ENCODE measurements at regions not wholly inside any gene's neighbourhood (a gene's known extent, or its start where the extent isn't known, plus 50 kb on each side); places are given as distances from the start of the nearest gene placed in this dataset.

DNA sequence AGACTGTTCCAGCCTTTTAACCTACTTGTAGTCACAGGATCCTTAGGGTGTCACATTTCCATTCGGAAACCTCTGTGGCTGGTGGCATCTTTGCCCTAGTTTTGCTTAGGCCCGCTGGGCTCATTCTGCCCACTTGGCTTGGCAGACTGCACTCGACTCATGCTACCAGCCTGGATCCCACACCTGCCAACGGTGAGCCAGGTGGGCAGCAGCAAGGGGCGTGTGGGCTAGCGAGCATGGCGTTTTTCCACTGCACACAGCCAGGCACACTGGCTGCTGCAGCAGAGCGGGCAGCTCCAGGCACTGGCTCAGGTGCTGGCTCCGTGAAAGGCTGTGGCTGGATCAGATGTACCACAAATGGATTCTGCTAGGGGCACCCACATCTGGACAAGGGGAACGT, 838.2 kb downstream of the SLITRK6 start:
- WGBS (ENCODE audit: insufficient coverage), result 94% methylated on average over 10 of the region's 10 CpGs
- peaks cover 0 to 7% (median 0%) of the 10 kb centered on the region in 3 donors for H3K9me3 ChIP-seq (ENCODE audit: control extremely low read depth in 1 of 3, control insufficient read depth in 2 of 3, insufficient read depth in 1 of 3, low read length in 2 of 3)
- no peak overlapping the region for H3K4me2 ChIP-seq (replicated peaks; ENCODE audit: low read depth, low read length, poor library complexity, severe bottlenecking)
- TF ChIP-seq EZH2 (IDR thresholded peaks at IDR 0.05; ENCODE audit: borderline replicate concordance, insufficient read depth, low read depth, low read length, poor library complexity, severe bottlenecking), result no peak
- TF ChIP-seq, protein P1, sequence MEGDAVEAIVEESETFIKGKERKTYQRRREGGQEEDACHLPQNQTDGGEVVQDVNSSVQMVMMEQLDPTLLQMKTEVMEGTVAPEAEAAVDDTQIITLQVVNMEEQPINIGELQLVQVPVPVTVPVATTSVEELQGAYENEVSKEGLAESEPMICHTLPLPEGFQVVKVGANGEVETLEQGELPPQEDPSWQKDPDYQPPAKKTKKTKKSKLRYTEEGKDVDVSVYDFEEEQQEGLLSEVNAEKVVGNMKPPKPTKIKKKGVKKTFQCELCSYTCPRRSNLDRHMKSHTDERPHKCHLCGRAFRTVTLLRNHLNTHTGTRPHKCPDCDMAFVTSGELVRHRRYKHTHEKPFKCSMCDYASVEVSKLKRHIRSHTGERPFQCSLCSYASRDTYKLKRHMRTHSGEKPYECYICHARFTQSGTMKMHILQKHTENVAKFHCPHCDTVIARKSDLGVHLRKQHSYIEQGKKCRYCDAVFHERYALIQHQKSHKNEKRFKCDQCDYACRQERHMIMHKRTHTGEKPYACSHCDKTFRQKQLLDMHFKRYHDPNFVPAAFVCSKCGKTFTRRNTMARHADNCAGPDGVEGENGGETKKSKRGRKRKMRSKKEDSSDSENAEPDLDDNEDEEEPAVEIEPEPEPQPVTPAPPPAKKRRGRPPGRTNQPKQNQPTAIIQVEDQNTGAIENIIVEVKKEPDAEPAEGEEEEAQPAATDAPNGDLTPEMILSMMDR (IDR thresholded peaks at IDR 0.05), result no peak
- Mint-ChIP-seq H3K4me3 (no peak overlapping the region), H3K4me1 (no peaks in the 10 kb centered on the region), H3K27me3 (no peaks in the 10 kb centered on the region), H3K9me3 (ENCODE audit: insufficient read depth) (no peaks in the 10 kb centered on the region), H3K27ac (no peak overlapping the region)
- POLR2A ChIA-PET, result no interaction called here
- H3K27ac ChIP-seq (ENCODE audit: low read length in 2 of 2), result no peak overlapping the region
- ATAC-seq (ENCODE audit: low read depth), result no peak
- H3K27me3 ChIP-seq (replicated peaks in 1 of 4; ENCODE audit: control extremely low read depth in 1 of 4, control insufficient read depth in 3 of 4, insufficient read depth in 4 of 4, low read length in 3 of 4), result no peaks in the 10 kb centered on the region
- DNase-seq, result no peak
- H3K36me3 ChIP-seq (replicated peaks in 1 of 2; ENCODE audit: control extremely low read depth in 1 of 2, control insufficient read depth in 1 of 2, extremely low read depth in 1 of 2, insufficient read depth in 2 of 2, low read length in 1 of 2), result no peaks in the 10 kb centered on the region
- no peak overlapping the region for H2AFZ ChIP-seq (ENCODE audit: insufficient read depth, low read depth, low read length, poor library complexity, severe bottlenecking)
- H3K4me3 ChIP-seq (ENCODE audit: control extremely low read depth in 1 of 5, extremely low read depth in 1 of 5, insufficient read depth in 1 of 5, low read depth in 2 of 5, low read length in 4 of 5), result no peak overlapping the region
- intact Hi-C loops (cut with micrococcal nuclease), result no loop called here
- H3K9ac ChIP-seq (ENCODE audit: low read length), result no peak overlapping the region
- H3K79me2 ChIP-seq (ENCODE audit: control insufficient read depth, insufficient read depth, low read length), result no peaks in the 10 kb centered on the region
- no peaks in the 10 kb centered on the region for H4K20me1 ChIP-seq (ENCODE audit: control insufficient read depth, insufficient read depth, low read length, poor library complexity, severe bottlenecking)
- no peaks in the 10 kb centered on the region for H3K4me1 ChIP-seq (ENCODE audit: control insufficient read depth in 2 of 2, insufficient read depth in 2 of 2, low read length in 2 of 2)
- CTCF ChIA-PET, result interaction anchor here (0.6 kb wide), 1 partner anchor 32 kb away, joined by 4 read pairs; no protein-coding TSS in a partner anchor

DNA sequence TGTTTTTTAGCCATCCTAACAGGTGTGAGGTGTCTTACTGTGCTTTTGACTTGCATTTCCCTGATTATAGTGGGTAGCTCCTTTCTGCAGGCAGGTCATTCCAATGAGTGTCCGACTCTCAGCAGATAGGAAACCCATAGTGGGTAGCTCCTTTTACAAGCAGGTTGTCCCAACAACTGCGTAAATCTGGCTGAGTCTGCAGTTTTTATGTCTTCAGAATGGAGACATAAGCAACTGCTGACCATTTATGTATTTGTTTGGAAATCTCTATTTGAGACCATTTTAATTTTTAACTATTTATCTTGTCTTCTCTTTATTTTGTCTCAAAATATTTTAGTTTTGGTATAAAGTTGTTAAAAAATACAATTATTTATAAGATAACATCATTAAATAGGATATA, 839.4 kb downstream of the SLITRK6 start:
- DNase-seq (no peak), ATAC-seq (ENCODE audit: low read depth) (no peak)
- H3K27me3 Mint-ChIP-seq, result no peaks in the 10 kb centered on the region
- Histone ChIP-seq H3K9me3 (ENCODE audit: control extremely low read depth in 1 of 3, control insufficient read depth in 2 of 3, insufficient read depth in 1 of 3, low read length in 2 of 3) (peaks cover 0 to 7% (median 0%) of the 10 kb centered on the region in 3 donors), H4K20me1 (ENCODE audit: control insufficient read depth, insufficient read depth, low read length, poor library complexity, severe bottlenecking) (no peaks in the 10 kb centered on the region), H2AFZ (ENCODE audit: insufficient read depth, low read depth, low read length, poor library complexity, severe bottlenecking) (no peak overlapping the region), H3K4me2 (replicated peaks; ENCODE audit: low read depth, low read length, poor library complexity, severe bottlenecking) (no peak overlapping the region), H3K27ac (ENCODE audit: low read length in 2 of 2) (no peak overlapping the region), H3K79me2 (ENCODE audit: control insufficient read depth, insufficient read depth, low read length) (no peaks in the 10 kb centered on the region), H3K4me1 (ENCODE audit: control insufficient read depth in 2 of 2, insufficient read depth in 2 of 2, low read length in 2 of 2) (no peaks in the 10 kb centered on the region), H3K4me3 (ENCODE audit: control extremely low read depth in 1 of 5, extremely low read depth in 1 of 5, insufficient read depth in 1 of 5, low read depth in 2 of 5, low read length in 4 of 5) (no peak overlapping the region), H3K27me3 (replicated peaks in 1 of 4; ENCODE audit: control extremely low read depth in 1 of 4, control insufficient read depth in 3 of 4, insufficient read depth in 4 of 4, low read length in 3 of 4) (no peaks in the 10 kb centered on the region), H3K36me3 (replicated peaks in 1 of 2; ENCODE audit: control extremely low read depth in 1 of 2, control insufficient read depth in 1 of 2, extremely low read depth in 1 of 2, insufficient read depth in 2 of 2, low read length in 1 of 2) (no peaks in the 10 kb centered on the region), H3K9ac (ENCODE audit: low read length) (no peak overlapping the region)
- H3K27ac Mint-ChIP-seq, result no peak overlapping the region
- no peak overlapping the region for H3K4me3 Mint-ChIP-seq
- no peaks in the 10 kb centered on the region for H3K9me3 Mint-ChIP-seq (ENCODE audit: insufficient read depth)
- ChIA-PET CTCF (no interaction called here), POLR2A (no interaction called here)
- intact Hi-C loops (cut with micrococcal nuclease), result no loop called here
- H3K4me1 Mint-ChIP-seq, result no peaks in the 10 kb centered on the region
- TF ChIP-seq, protein P1 (IDR thresholded peaks at IDR 0.05), result no peak
- no peak for TF ChIP-seq EZH2 (IDR thresholded peaks at IDR 0.05; ENCODE audit: borderline replicate concordance, insufficient read depth, low read depth, low read length, poor library complexity, severe bottlenecking)
- no CpG with 5 or more reads among the region's 2 CpGs for WGBS (ENCODE audit: insufficient coverage)

Data from B cell (primary cell).